GM19467 (cell line): ENCODE measurements at regions not wholly inside any gene's neighbourhood (a gene's known extent, or its start where the extent isn't known, plus 50 kb on each side); places are given as distances from the start of the nearest gene placed in this dataset.

Source experiments
- ATAC-seq: cut with Tn5 transposase; IDR thresholded peaks from one replicate; pipeline ENCODE4 v1.9.1; 2021; ENCODE audit warnings: mild to moderate bottlenecking, moderate library complexity; ENCODE audit not compliant: unreplicated experiment

DNA sequence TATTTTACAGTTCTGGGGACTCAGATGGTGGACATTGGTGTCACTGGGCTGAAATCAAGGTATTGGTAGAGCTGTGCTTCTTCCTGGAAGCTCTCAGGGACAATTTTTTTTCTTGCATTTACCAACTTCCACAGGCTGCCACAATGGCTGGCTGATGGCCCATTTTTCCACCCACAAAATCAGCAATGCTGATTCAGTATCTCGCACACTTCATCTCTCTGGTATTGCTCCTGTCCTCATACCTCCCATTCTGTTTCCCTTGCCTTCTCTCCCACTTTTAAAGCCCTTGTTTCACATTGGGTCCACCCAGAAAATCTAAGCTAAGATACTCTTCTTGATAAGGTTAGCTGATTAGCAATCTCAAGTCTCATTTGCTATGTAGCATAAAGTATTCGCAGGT lies 530.9 kb upstream of the POM121L12 start:
- no peak for ATAC-seq

DNA sequence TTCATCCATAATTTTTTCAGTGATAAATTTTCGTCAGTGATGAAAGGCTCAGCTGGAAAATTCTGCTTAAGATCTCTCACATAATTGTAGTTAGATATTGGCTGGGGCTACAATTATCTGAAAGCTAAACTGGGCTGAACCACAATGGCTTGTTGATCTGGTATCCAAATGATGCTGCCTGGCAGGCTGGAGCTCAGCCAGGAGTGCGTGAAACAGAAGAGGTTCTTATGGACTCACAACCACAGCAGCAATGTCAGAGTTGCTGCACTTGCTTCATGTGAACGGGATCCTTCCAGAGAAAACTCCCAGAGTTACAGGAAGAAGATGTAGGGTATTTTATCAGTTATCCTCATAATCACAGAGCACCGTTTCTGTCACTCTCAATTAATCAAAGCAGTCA lies 533.2 kb upstream of the POM121L12 start:
- ATAC-seq, result no peak

- no peak for ATAC-seq
Observed at GRCh38 chr7:52501696-52502095, 533.7 kb upstream of the POM121L12 start.

DNA sequence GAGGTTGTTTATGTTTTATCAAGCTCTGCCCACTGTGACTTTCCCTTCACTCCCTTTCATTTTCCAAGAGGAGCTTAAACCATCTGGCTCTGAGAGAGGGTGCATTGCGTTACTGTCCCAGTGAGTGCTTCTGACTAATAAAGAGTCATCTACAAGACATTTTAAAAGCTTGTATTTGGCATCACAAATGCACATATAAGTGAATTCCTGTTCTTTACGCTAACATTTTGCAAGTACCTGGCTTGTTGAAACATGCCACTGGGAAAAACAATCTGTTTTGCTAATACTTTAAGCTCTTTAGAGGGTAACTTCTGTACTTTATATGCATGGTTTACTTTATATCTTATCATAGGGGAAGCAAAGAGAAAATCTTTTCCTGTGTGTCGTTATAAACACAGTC lies 534.6 kb upstream of the POM121L12 start:
- no peak for ATAC-seq

- no peak for ATAC-seq
Observed at GRCh38 chr7:52498366-52498765, 537.1 kb upstream of the POM121L12 start.

DNA sequence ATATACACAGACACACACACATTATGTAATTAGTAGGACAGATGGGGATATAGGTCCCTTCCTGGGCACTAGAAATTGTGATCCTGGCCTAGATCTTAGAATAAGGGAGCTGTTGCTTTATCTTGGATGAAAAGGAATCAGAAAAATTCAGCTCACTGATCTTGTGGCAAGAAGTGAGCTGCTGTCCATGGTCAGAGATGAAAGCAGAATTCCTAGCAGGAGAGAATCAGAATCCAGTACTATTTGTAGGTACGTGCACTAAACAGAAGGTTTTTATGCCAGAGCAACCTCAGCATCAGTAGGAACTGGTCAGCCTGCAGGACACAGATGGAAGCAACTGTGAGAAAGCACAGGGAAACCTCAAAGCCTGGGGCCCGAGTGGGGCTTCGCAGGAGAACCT lies 549.2 kb upstream of the POM121L12 start:
- ATAC-seq, result no peak

GRCh38 chr7:52482076-52482475 lies 553.4 kb upstream of the POM121L12 start:
- no peak for ATAC-seq

DNA sequence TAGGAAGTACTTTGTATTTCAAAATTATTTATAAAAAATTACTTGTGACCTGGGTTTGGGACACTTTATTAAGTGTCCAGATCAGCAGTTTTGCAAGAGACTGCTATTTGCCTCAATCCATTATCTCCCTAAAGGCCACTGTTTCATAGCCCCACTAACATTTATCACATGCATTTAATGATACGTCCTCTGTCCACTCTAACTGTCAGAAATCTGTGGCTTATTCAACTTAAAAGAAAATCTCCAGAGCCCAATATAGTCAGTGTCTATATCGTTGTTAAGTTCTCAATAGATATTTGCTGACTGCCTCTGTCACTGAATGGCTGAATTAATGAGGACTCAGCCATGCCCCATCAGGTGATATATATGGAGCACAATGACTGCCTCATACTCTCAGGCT lies 553.9 kb upstream of the POM121L12 start:
- ATAC-seq, result no peak

DNA sequence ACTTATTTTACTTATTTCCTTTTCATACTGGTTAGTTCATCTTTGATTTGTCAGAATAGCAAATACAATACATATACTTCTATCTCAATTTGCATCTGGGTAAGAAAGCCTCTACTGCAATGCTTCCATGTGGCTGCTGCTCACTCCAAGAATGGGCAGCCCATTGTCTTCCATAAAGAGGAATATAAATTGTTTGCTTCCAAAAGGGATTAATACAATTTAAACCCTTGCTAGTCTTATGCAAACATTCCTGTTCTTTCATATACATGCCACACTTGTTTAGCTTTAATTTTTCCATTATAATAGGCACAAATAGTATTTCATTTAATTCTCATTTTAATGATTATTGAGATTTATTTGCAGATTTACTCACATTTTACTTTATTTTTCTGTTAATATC lies 555.4 kb upstream of the POM121L12 start:
- no peak for ATAC-seq

- ATAC-seq, result no peak
Observed at GRCh38 chr7:52475001-52475582, 560.3 kb upstream of the POM121L12 start.

- ATAC-seq, result no peak
Observed at GRCh38 chr7:52473756-52474155, 561.7 kb upstream of the POM121L12 start.

GRCh38 chr7:52472006-52472620 lies 563.3 kb upstream of the POM121L12 start:
- ATAC-seq, result no peak

DNA sequence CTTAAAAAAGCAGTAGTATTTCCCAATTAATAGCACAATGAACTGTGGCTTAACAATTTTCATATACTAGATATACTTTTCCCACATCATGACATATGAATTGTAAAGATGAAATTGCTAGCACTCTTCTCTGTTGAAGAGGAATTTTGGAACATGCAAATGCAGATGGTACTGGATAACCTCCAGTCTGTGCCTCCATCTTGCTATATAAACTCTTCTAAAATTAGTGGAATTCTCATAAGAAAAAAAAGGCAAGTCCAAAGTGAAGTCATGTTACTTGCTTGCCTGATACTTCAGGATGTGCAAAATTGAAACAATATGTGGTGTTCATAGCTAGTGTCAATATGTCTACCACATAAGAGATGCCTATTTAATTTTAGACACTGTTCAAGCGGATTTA lies 570.2 kb upstream of the POM121L12 start:
- ATAC-seq, result no peak

- no peak for ATAC-seq
Observed at GRCh38 chr7:52463341-52463740, 572.1 kb upstream of the POM121L12 start.

DNA sequence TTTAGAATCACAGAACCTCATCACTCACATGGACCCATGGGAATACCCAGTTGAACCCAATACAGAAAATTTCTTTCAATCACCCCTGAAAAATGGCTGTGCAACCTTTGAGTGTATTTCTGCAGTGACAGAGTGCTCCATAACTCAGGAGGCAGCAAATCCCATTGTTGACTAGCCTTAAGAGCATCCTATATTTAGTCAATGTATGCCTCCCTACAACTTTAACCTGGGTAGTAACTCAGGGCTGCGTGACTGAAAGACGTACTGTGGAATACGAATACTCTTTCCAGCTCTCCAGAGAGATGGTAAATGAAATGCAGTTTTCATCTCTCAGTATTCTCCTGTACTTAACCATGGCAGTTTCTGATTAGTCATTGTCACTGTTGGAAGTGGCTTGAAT lies 573.0 kb upstream of the POM121L12 start:
- ATAC-seq, result no peak

DNA sequence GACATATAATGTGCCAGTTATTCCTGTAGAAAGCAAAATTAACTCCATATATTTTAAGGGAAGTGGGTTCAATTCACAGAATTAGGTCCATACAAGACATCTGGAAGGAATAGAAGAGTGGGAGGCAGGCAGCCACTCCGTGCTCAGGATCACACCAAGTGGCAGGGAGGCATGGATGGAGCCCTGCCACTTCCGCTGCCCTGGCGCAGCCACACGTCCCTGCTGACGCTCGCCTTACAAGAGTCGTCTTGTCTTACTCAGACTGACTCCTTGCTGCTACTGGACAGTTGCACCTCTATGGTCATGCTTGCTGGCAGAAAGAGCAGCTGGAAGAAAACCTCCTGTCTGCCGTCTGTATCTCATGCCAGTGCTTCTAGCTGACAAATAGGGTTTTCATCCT lies 579.9 kb upstream of the POM121L12 start:
- ATAC-seq, result no peak

DNA sequence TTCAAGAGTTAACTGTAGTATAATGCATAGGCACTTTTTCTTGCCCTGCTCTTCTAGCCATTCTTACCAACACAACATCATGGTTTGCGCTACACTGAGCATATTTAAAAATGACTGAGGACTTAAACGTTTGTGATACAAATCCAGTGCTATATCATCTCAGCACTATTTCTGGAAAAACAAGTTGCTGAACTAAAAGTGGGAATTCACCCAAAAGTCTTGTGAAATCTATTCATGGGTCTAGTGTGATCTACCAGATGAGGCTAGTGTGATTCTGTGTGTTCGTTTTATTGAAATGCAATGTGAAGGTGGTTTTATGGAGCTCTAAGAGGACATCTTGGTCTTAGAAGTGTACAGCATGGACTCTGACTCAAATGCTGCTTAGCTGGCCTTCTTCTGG lies 584.6 kb upstream of the POM121L12 start:
- no peak for ATAC-seq

DNA sequence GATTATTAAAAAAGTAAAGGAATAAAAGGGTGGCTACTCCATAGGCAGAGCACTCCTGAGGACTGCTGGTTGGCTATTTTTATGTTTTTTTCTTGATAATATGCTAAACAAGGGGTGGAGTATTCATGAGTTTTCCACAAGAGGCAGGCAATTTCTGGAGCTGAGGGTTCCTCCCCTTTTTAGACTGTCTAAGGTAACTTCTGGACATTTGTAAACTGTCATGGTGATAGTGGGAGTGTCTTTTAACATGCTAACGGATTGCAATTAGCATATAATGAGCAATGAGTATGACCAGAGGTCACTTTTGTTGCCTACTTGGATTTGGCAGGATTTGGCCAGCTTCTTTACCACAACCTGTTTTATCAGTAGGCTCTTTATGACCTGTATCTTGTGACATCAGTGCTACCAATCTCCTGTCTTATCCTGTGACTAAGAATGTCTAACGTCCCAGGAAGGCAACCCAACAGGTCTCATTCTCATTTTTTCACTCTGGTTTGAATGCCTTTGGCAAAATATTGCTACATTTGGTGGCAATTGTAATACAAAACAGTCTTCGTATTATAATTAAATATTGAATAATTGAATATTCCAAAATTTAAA lies 587.8 kb upstream of the POM121L12 start:
- no peak for ATAC-seq

- no peak for ATAC-seq
Observed at GRCh38 chr7:52436278-52436677, 599.2 kb upstream of the POM121L12 start.

DNA sequence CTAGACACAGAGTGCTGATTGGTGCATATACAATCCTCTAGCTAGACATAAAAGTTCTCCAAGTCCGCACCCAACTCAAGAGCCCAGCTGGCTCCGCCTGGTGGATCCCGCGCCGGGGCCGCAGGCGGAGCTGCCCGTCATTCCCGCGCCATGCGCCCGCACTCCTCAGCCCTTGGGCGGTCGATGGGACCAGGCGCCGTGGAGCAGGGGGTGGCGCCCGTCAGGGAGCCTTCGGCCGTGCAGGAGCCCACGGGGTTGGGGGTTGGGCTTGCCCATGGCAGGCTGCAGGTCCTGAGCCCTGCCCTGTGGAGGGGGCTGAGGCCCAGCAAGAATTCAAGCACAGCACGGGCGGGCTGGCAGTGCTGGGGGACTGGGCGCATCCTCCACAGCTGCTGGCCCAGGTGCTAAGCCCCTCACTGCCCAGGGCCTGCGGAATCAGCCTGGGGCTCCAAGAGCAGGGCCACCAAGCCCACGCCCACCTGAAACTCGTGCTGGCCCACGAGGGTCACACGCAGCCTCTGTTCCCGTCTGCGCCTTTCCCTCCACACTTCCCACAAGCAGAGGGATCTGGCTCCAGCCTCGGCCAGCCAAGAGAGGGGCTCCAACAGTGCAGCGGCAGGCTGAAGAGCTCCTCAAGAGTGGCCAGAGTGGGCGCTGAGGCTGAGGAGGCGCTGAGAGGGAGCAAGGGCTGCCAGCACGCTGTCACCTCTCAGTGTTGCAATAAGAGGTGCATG lies 604.2 kb upstream of the POM121L12 start:
- ATAC-seq, result no peak

DNA sequence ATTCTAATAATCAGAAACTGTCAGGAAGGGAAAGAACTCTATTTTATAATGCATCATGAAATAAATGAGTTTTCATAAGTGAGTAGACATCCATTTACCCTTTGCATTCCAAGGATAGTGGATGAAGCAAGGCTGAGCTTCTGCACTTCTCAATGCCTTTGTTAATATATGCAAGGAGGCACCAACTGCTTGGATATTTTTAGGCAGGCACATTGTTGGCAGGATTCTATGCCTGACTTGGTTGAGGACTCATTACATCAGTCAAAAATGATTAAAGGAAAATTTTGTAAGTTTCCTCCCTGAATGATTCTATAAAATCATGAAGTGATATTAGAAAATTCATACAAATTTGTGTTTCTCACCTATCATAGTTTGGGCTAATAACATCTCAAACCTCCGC lies 612.2 kb upstream of the POM121L12 start:
- ATAC-seq, result no peak

GRCh38 chr7:52413051-52413450 lies 622.4 kb upstream of the POM121L12 start:
- ATAC-seq, result no peak
